GM13977 (cell line): ENCODE measurements at regions not wholly inside any gene's neighbourhood (a gene's known extent, or its start where the extent isn't known, plus 50 kb on each side); places are given as distances from the start of the nearest gene placed in this dataset.

Source experiments
- DNase-seq: peaks from one replicate; pipeline ENCODE4 v3.0.0; 2012; ENCODE audit warnings: low spot score
- CTCF ChIP-seq: IDR thresholded peaks from 2 replicates; pipeline ENCODE4 v1.5.1; 2012; ENCODE audit warnings: mild to moderate bottlenecking, control low read depth; ENCODE audit not compliant: insufficient read depth; ENCODE audit errors: extremely low read depth, missing control alignments
- in situ Hi-C: fragments of 300-500 bp; cut with MboI; formaldehyde crosslinking; loops from one replicate; pipeline ENCODE4 v1.12.0; 2022; ENCODE audit warnings: low sequenced_read_pairs, low pct_unique_long_range_greater_than_20kb, mixed read lengths, inconsistent platforms; ENCODE audit not compliant: unreplicated experiment

DNA sequence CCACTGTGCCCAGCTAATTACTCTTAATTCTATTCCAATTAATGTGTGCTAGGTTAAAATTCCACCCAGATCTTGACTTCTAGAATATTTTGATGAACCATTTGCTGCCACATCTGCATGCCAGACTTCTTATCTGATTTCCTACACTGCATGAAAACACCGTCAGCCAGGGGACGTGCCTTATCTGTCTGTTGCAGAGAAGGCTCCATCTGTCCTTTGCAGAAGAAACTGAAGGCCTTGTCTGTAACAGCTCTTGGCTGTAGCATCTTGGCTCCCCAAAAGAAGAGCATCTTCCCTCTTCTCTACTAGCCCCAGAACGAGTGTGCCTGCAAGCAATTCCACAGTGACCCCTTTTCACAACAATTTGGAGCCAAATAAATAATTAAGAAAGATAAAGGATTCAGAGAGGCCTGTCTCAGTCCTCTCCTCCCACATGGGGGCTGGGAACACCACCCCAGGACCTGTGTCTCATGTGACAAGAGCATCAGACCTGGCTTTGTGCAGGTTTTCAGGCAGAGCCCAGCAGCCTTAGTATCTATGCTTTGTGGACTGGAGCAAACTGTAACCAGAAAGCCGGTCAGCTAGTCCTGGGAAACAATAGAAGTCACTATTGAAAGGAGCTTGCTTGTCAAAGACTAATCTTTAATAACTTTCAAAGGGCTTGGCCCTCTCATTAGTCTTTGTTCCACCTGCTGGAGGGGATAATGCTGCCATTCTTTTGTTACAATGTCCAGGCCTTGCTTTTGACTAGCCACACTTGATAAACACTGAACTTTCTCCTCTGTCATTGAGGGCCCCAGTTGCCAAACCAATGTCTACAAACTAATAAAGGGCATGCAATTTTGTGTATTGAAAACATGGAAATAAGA, 84.0 kb upstream of the NEUROD1 start:
- TF ChIP-seq CTCF: no peak
- no peak for DNase-seq
- in situ Hi-C loops: no loop called here

- no peak for DNase-seq
These were observed 85.8 kb upstream of the NEUROD1 start for GRCh38 chr2:181766129-181766528.

DNA sequence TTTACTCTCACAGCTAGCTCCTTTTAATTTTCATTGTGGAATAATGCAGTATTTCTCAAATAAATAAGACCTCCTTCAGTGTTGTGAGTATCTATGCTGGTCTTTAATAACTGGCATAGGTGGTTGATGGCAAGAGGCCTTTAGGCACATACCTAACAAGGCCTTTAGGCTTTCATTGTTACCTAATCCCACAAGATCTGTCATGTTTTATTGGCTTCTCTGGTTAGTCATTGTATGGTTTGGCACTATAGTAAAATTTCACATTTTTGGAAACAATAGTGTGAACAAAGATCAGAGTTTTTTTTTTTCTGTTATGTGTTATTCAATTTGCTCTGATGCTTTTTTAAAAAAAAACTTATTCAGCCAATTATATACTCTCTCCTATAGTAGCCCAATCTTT, 89.8 kb upstream of the NEUROD1 start:
- in situ Hi-C loops: no loop called here
- TF ChIP-seq CTCF: no peak
- DNase-seq: no peak

More at GRCh38 chr2:181766129-181766528, 85.8 kb upstream of the NEUROD1 start:
- in situ Hi-C loops: no loop called here
- no peak for TF ChIP-seq CTCF

DNA sequence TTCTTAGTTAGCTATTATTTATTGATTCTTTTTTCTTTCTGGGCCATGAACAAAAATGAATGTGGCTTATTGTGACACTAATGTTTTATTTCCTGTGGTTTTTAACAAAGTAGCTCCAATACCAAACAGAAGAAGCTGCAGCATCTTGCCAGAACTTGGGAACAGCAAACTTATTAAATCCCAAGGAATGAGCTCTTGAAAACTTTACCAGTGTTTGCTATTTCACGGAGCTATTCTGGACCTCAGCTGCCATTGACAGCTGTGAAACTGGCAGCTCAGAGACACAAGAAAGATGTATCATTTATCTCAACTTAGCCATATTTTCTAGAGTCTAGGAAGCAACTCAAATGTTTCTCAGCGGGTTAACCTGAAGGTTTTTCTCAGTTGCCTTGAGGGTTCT, 91.0 kb upstream of the NEUROD1 start:
- no peak for DNase-seq
- in situ Hi-C loops: no loop called here
- TF ChIP-seq CTCF: no peak

- in situ Hi-C loops: no loop called here
- no peak for DNase-seq
- no peak for TF ChIP-seq CTCF
These were observed 92.0 kb upstream of the NEUROD1 start for GRCh38 chr2:181772334-181772733.

DNA sequence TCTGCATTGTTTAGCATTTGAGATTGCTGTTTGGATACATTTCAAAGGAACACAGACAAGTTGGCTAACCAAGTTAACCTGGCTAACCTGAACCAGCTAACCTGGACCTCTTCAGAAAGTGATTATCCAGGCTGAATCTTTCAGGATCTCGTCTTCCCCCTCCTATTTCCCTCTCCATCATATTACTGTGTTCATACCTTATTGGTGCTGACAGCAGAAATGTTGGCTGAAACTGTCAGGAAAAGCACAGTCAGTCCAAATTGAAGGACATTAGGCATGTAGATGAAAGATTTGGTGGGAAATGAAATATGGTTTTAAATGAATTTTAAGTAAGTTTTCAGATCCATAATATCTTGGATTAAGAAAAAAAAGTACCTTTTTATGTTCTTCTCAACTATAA, 92.5 kb upstream of the NEUROD1 start:
- in situ Hi-C loops: no loop called here
- no peak for TF ChIP-seq CTCF
- no peak for DNase-seq
